KG1 (cell line): ENCODE measurements at regions not wholly inside any gene's neighbourhood (a gene's known extent, or its start where the extent isn't known, plus 50 kb on each side); places are given as distances from the start of the nearest gene placed in this dataset.

ENCODE experiments used
- DNase-seq: peaks from one replicate; lab custom pipeline; 2025; lab: John Stamatoyannopoulos, UW

DNA sequence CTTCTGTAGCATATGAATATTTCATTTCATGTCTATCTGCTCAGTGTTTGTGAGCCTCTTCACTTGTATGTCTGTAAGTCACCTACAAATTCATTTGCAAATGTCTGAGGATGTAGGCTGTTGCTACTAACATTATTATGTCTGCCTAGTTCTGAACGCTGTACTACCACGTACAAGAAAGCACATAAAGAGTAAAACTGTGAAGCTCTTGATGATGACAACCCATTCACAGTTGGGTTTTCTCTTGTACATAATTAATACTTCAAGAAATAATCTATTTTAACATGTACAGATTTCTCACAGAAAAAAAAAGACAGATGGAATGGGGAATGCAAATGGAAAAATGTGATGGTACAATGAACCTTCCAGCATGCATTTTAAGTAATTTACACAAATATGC is 64.3 kb upstream of the CPNE8 start:
- DNase-seq, result no peak

DNA sequence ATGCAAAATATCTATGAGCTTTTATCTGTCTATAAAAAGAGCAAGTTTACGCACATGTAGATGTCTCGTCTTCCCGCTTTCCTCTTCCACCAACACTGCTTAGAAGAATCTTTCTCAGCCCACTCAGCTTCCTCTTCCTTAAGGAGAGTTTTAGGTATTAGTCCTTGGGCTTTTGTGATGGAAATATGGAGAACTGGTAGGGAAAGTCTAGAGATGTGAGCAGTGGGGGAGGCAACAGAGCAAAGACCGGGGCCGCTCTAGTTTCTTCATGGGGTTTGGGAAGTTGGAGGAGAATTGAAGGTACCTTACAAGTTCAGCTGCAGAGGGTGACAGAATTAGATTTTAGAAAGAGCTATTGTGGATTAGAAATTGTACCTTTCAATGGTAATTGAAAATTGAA is 56.3 kb upstream of the CPNE8 start:
- DNase-seq, result no peak

DNA sequence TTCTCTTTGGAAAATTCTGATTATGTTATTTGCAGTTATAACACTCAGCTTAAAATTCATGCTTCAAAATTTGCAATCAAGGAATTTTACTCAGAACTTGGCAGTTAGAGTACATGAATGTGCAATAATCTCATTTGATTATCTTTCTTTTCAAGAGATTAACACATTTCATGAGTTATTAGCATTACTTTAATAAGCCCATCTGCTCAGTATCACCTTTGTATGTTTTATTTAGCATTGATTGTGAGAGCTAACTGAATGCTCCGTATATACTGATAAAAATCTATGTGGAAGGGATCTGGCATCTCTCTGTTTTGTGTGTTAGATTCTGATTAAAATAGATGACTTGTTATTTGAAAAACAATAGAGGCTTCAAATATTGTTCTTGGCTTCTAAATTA is 55.6 kb upstream of the CPNE8 start:
- no peak for DNase-seq

DNA sequence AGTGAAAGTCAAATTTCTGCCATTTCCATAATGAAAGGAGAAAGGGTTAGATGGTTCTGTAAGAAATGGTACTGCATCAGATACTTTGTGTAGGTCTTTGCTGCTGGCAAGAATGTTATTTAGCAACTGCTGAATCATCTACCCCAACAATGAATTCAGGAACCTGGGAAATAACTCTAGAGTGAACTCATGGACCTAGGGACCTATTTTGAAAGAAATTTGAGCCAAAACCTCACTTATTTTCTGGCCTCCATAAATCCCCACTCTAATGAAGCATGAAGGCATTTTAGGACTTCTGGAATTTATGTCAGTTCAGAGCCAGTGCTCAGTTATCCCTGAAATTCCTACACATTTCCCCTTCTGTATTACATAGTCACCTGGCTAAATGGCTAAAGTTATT is 50.9 kb upstream of the CPNE8 start:
- no peak for DNase-seq
